Activated naive CD4-positive, alpha-beta T cell treated with anti-CD3 and anti-CD28 coated beads, Interleukin-2, amount 50 U/mL, for 16 hours (primary cell): ENCODE measurements at regions not wholly inside any gene's neighbourhood (a gene's known extent, or its start where the extent isn't known, plus 50 kb on each side); places are given as distances from the start of the nearest gene placed in this dataset.

Source experiments
- DNase-seq: peaks from one replicate; pipeline ENCODE4 v3.0.0-alpha.2; 2020

DNA sequence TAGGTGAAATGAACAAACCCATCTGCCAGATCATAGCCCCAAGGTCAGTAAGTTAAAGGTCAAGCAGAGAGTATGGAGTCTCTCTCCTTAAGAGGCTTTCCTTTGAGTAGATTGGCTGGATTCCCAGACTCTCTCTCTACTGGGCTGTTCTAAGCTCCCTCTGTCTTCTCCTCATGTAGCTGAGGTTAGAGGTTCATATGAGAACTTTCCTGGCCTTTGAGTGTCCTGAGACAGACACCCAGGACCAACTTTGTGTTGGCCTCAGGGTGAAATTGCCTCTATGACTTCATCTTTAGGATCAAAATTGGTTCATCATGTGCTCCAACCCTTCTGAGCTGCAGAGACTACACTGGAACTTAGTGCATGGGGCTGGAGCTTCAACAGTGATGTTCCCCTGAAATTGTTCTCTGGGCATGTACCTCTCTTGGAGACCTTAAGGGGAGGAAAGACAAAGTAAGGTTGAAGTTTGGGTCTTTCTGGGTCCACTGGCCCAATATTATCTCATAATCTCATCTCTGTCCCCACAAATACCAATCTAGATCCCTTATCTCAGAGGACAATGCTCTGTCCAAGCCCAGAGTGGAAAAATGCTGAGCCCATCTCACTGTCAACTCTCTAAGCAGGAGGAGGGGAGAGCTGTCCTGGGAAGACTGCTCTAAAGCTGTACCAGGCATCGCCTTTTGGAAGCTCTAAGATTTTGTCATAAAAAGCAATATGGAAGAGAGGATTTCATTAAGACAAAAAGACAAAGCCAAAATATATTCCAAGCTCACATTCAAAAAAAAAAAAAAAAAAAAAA, 177.3 kb upstream of the ARL4C start:
- DNase-seq: no peak

GRCh38 chr2:234673501-234673900, 176.6 kb upstream of the ARL4C start:
- DNase-seq: no peak

GRCh38 chr2:234672498-234673150, 175.7 kb upstream of the ARL4C start:
- DNase-seq: no peak

- DNase-seq: no peak
These were observed 174.8 kb upstream of the ARL4C start for GRCh38 chr2:234671716-234672115.

DNA sequence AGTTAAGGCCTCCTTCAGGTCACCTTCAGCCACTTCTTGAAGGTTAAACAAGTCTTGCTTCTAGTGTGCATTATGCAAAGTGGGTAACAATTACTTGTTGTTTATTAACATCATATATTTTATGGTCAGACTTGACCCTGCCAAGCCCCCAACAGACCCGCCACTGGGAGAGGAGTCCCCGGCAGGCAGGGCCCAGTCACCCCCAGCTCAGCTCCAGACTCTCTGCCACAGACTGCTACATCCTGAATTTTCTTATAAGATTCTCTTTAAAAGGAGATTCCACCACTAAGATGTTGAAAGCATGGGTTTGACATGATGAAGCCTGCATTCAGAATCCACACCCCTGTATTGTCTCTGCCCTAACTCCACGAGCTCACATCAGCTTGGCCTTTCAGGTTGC, 174.3 kb upstream of the ARL4C start:
- DNase-seq: no peak

GRCh38 chr2:234670806-234671205, 173.9 kb upstream of the ARL4C start:
- no peak for DNase-seq

- no peak for DNase-seq
These were observed 173.2 kb upstream of the ARL4C start for GRCh38 chr2:234670052-234670451.

- DNase-seq: no peak
These were observed 172.7 kb upstream of the ARL4C start for GRCh38 chr2:234669621-234670020.

DNA sequence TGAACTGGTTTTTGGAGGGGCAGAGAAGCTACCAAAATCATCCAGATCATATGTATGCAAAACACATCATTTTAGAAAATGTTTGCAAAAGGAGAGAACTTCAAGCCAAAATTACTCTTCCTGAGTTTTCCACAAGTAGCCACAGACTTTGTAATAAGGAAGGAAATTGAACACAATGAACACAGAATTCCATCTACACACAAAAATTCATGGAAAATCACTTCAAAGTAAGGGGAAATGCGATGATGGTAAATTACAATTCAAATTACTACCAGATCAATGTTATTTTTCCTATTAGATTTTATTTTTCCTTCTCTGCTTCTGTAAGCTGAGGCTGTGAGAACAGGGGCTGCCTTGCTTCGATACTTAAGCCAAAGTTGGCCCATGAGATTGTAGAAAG, 172.1 kb upstream of the ARL4C start:
- DNase-seq: no peak

- no peak for DNase-seq
These were observed 170.0 kb upstream of the ARL4C start for GRCh38 chr2:234666911-234667310.

GRCh38 chr2:234665304-234665703, 168.4 kb upstream of the ARL4C start:
- no peak for DNase-seq

DNA sequence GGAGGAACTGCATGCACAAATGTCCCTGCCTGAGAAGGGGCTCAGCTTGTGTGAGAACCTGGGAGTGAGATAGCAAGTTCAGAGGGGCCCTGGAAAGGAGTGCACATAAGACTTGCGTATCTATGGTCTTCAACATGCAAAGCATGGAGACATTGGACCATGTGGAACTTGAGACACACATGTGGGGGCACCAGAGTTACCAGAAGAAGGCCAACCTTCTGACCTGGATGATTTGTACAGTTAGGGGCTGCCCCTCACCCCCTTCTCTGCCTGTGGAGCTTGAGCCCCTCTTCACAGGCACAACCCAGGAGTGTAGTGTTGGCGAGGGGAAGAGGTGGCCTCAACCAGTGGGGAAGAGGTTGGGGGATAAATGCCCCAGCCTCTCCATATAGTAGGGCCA, 165.0 kb upstream of the ARL4C start:
- DNase-seq: no peak

GRCh38 chr2:234661175-234661574, 164.3 kb upstream of the ARL4C start:
- no peak for DNase-seq

DNA sequence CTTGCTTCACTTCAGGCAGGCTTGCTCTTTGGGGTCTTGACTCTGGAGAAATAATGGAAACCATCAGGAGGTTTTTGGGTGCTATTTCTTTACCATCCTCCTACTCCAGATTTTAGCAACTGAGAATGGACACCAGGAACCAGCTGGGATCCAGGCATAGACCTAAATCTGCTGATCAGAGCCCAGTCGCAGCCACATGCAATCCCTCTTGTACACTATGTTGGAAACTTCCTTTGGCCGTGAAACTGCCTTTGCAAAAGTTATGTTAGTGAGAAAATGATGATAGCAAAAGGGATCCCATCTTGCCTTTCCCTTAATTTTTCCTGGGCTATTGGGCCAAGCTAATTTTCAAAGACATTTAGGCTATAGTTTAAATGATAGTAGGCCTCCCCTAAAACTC, 158.8 kb upstream of the ARL4C start:
- DNase-seq: no peak

DNA sequence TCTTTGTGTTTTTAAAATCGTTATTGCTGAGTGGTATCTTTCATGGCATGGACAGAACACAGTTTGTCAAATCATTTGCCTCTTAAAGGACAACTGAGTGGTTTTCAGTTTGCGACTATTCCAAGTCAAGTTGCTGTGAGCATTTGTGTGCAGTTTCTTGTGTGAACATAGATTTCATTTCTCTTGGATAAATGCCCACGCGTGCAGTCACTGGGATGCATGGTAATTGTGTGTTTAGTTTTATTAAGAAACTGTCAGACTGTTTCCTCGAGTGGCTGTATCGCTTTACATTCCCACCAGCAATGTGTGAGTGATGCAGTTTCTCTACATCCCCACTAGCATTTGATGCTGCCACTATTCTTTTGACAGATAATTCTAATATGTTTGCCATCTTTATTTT, 154.0 kb upstream of the ARL4C start:
- DNase-seq: no peak

GRCh38 chr2:234649951-234650350, 153.1 kb upstream of the ARL4C start:
- DNase-seq: no peak

DNA sequence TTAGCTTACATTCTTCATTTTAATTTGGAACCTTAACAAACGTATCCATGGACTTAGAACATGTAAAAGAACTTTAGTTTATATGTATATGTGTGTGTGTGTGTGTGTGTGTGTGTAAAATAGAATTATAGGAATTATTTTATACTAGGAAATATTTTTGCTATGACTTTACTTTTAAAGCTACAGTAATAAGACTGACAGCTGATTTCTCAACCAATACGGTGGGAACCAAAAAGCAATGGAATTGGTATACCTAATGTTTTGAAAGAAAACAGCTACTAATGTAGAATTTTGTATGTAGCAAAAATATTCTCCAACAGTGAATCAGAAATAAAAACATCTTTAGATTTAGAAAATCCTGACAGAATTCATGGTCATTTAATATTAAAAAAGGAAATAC, 146.5 kb upstream of the ARL4C start:
- no peak for DNase-seq

GRCh38 chr2:234641086-234641485, 144.2 kb upstream of the ARL4C start:
- no peak for DNase-seq

GRCh38 chr2:234640657-234641056, 143.8 kb upstream of the ARL4C start:
- no peak for DNase-seq

DNA sequence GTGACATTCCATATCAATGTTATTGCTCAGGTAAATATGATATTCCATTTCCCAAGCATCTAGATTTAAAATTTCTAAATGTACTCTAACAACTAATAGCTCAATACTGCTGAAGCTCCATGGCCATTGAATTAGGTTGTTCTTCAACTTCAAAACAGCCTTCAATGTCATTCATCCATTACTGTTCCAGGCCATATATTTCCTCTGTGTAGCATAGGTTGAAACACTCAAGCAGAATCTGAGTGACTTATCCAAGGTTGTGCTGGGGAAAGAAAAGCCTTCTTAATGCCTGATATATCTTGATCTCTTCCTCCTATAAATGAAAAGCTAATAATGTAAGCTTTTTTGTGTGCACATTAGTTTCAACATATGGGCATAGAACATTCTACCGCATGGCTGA, 142.1 kb upstream of the ARL4C start:
- no peak for DNase-seq

DNA sequence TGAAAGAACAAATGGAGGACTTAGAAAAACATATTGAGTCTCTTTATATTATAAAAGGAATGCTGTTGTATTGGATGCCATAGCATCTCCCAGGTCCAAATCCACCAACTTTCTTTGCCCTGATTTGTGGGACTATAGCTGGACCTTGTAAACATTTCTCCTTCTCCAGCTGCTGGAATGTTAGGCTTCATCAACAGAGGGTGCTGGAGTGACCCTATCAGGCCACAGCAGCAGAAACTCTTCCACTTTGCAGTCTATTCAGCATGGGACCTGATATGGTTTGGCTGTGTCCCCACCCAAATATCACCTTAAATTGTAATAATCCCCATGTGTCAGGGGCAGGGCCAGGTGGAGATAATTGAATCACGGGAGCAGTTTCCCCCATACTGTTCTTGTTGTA, 138.4 kb upstream of the ARL4C start:
- no peak for DNase-seq

DNA sequence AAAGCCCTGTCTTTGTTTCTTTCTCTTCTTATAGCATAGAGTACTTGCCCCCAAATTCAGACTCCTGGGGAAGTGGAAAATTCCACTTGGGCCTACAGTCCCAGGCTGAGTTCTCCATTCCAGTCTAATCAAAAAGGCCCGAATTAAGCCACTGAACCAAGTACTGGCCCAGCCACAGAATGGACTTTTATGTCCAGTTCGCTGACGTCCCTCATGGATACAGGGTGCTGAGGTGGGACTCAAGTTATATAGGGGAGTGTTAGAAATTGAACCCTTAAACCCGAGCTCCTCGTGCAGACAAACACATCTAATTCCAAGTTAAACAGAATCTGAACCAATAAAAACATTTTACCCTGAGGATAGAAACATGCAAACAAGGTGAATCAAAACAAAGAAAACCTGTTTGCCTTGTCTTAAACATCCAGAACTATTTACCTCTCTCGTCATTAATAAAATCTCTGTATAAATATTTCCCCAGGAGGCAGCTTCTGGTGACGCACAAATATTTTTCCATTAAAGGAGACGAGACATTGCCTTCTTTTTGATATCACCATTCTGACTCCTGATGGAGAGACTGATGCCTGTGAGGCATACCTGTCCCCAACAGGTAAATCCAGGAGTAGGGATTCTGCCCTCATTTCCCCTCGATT, 136.8 kb upstream of the ARL4C start:
- DNase-seq: no peak

- no peak for DNase-seq
These were observed 135.9 kb upstream of the ARL4C start for GRCh38 chr2:234632527-234633391.
